Large intestine (tissue), 3 donors: ENCODE measurements at regions not wholly inside any gene's neighbourhood (a gene's known extent, or its start where the extent isn't known, plus 50 kb on each side); places are given as distances from the start of the nearest gene placed in this dataset.
"Not testable (repeated sequence)": the region's sequence is repeated elsewhere in the genome, so short reads cannot be mapped to it uniquely, and the experiment has no call there.

Experiments used
- DNase-seq, 2 donors: peaks; one replicate each; pipeline versions ENCODE4 v3.0.0 to v3.0.0-alpha.2; 2013
- H3K27ac ChIP-seq: one replicate; pipeline ENCODE4 v1.5.1; 2013; ENCODE audit warnings: low read length
- H3K27me3 ChIP-seq: 2 replicates; pipeline ENCODE4 v1.6.1; 2013; ENCODE audit warnings: low read length; ENCODE audit not compliant: control insufficient read depth, insufficient read depth
- H3K36me3 ChIP-seq: 2 replicates; pipeline ENCODE4 v1.6.1; 2013; ENCODE audit warnings: low read length; ENCODE audit not compliant: control insufficient read depth, insufficient read depth
- H3K4me1 ChIP-seq: one replicate; pipeline ENCODE4 v1.6.1; 2013; ENCODE audit warnings: low read length; ENCODE audit not compliant: control insufficient read depth, insufficient read depth
- H3K4me3 ChIP-seq: one replicate; pipeline ENCODE4 v1.5.1; 2013; ENCODE audit warnings: low read length
- H3K9me3 ChIP-seq: one replicate; pipeline ENCODE4 v1.6.1; 2013; ENCODE audit warnings: mild to moderate bottlenecking, low read depth, low read length, moderate library complexity; ENCODE audit not compliant: control insufficient read depth
- WGBS: methylation state at CpG from one replicate; pipeline ENCODE4 v1.1.5; 2013; ENCODE audit warnings: low lambda C conversion rate; ENCODE audit not compliant: insufficient coverage; 5-methylcytosine and 5-hydroxymethylcytosine counted together

GRCh38 chr22:22051032-22051431 lies 68.4 kb upstream of the TOP3B start:
- not testable (repeated sequence) for H3K27me3 ChIP-seq, H3K4me1 ChIP-seq, H3K9me3 ChIP-seq, DNase-seq, H3K27ac ChIP-seq, H3K36me3 ChIP-seq, H3K4me3 ChIP-seq
- WGBS = no CpG with 5 or more reads among the region's 2 CpGs

GRCh38 chr22:22050141-22050775 lies 67.7 kb upstream of the TOP3B start:
- Histone ChIP-seq H3K27ac (no peak overlapping the region), H3K4me3 (no peak overlapping the region), H3K9me3 (no peaks in the 10 kb centered on the region), H3K27me3 (peaks cover 3% of the 10 kb centered on the region), H3K36me3 (no peaks in the 10 kb centered on the region), H3K4me1 (no peaks in the 10 kb centered on the region)
- DNase-seq = no peak

GRCh38 chr22:22049684-22050083 lies 67.1 kb upstream of the TOP3B start:
- Histone ChIP-seq H3K36me3 (no peaks in the 10 kb centered on the region), H3K4me1 (no peaks in the 10 kb centered on the region), H3K9me3 (no peaks in the 10 kb centered on the region), H3K4me3 (no peak overlapping the region), H3K27me3 (peaks cover 3% of the 10 kb centered on the region), H3K27ac (no peak overlapping the region)
- 83% methylated on average over 1 of the region's 1 CpG for WGBS
- no peak for DNase-seq

- Histone ChIP-seq H3K9me3 (no peaks in the 10 kb centered on the region), H3K27ac (no peak overlapping the region), H3K36me3 (no peaks in the 10 kb centered on the region), H3K4me1 (no peaks in the 10 kb centered on the region), H3K4me3 (no peak overlapping the region), H3K27me3 (peaks cover 3% of the 10 kb centered on the region)
- 20% methylated on average over 1 of the region's 2 CpGs for WGBS
- no peak for DNase-seq
These were observed 66.5 kb upstream of the TOP3B start for GRCh38 chr22:22048981-22049531.

GRCh38 chr22:22048318-22048942 lies 65.8 kb upstream of the TOP3B start:
- Histone ChIP-seq H3K4me1 (no peaks in the 10 kb centered on the region), H3K4me3 (no peak overlapping the region), H3K36me3 (no peaks in the 10 kb centered on the region), H3K27me3 (peaks cover 3% of the 10 kb centered on the region), H3K27ac (no peak overlapping the region), H3K9me3 (no peaks in the 10 kb centered on the region)
- WGBS = 14% methylated on average over 2 of the region's 2 CpGs
- DNase-seq = no peak

- Histone ChIP-seq H3K4me1 (no peaks in the 10 kb centered on the region), H3K27ac (no peak overlapping the region), H3K36me3 (no peaks in the 10 kb centered on the region), H3K9me3 (no peaks in the 10 kb centered on the region), H3K27me3 (peaks cover 5% of the 10 kb centered on the region), H3K4me3 (no peak overlapping the region)
- 80% methylated on average over 1 of the region's 4 CpGs for WGBS
- no peak for DNase-seq
These were observed 65.2 kb upstream of the TOP3B start for GRCh38 chr22:22047776-22048175.

GRCh38 chr22:22047266-22047665 lies 64.7 kb upstream of the TOP3B start:
- Histone ChIP-seq H3K4me1 (no peaks in the 10 kb centered on the region), H3K27ac (no peak overlapping the region), H3K9me3 (no peaks in the 10 kb centered on the region), H3K27me3 (peaks cover 5% of the 10 kb centered on the region), H3K36me3 (no peaks in the 10 kb centered on the region), H3K4me3 (no peak overlapping the region)
- no peak for DNase-seq
- WGBS = no CpG with 5 or more reads among the region's 3 CpGs

- H3K27me3 ChIP-seq = peaks cover 5% of the 10 kb centered on the region
These were observed 63.8 kb upstream of the TOP3B start for GRCh38 chr22:22046370-22046769.

GRCh38 chr22:22045571-22046335 lies 63.2 kb upstream of the TOP3B start:
- H3K9me3 ChIP-seq = no peaks in the 10 kb centered on the region
- H3K4me3 ChIP-seq = no peak overlapping the region
- H3K36me3 ChIP-seq = no peaks in the 10 kb centered on the region

More at GRCh38 chr22:22046370-22046769, 63.8 kb upstream of the TOP3B start:
- no peaks in the 10 kb centered on the region for H3K36me3 ChIP-seq
- no peak overlapping the region for H3K27ac ChIP-seq
- no peak for DNase-seq
- H3K9me3 ChIP-seq = no peaks in the 10 kb centered on the region
- no peak overlapping the region for H3K4me3 ChIP-seq
- H3K4me1 ChIP-seq = no peaks in the 10 kb centered on the region
- WGBS = no CpG with 5 or more reads among the region's 3 CpGs

GRCh38 chr22:22044153-22044552 lies 61.6 kb upstream of the TOP3B start:
- H3K27me3 ChIP-seq = peaks cover 5% of the 10 kb centered on the region
- DNase-seq = no peak
- no peaks in the 10 kb centered on the region for H3K9me3 ChIP-seq
- no peak overlapping the region for H3K27ac ChIP-seq
- no peak overlapping the region for H3K4me3 ChIP-seq
- H3K36me3 ChIP-seq = no peaks in the 10 kb centered on the region
- H3K4me1 ChIP-seq = no peaks in the 10 kb centered on the region
- WGBS = no CpG with 5 or more reads among the region's 2 CpGs

More at GRCh38 chr22:22045571-22046335, 63.2 kb upstream of the TOP3B start:
- H3K4me1 ChIP-seq = no peaks in the 10 kb centered on the region
- no peak for DNase-seq
- no peak overlapping the region for H3K27ac ChIP-seq
- 83% methylated on average over 2 of the region's 6 CpGs for WGBS
- H3K27me3 ChIP-seq = peaks cover 5% of the 10 kb centered on the region
